OCI-LY3 (cell line): ENCODE measurements at regions not wholly inside any gene's neighbourhood (a gene's known extent, or its start where the extent isn't known, plus 50 kb on each side); places are given as distances from the start of the nearest gene placed in this dataset.

ENCODE experiments used
- CTCF ChIP-seq: fragments of 200-600, 300-600 bp; sonication (generic); IDR thresholded peaks from 2 replicates; pipeline ENCODE4 v1.5.1; 2014; ENCODE audit warnings: antibody characterized with exemption, low read length, low read depth
- EZH2phosphoT487 ChIP-seq: fragments of 200-600 bp; shearing (Covaris generic); IDR thresholded peaks from 2 replicates; pipeline ENCODE4 v1.6.1; 2018; ENCODE audit warnings: antibody characterized with exemption, mixed run types, low read depth

DNA sequence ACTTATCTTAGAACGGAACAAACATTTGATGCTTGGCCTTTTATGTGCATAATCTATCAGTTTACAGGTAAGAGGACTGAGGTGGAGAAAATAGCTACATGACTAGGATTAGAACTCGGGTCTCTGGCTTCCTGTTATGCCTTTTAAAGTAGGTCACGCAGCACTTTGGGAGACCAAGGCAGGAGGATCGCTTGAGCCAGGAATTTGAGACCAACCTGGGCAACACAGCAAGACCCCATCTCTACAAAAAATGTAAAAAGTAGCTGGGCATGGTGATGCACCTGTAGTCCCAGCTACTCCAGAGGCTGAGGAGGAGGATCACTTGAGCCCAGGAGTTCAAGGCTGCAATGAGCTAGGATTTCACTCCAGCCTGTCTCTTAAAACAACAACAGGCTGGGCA is 81.9 kb upstream of the AKT3 start:
- TF ChIP-seq CTCF (no peak), EZH2phosphoT487 (no peak)
